Right lobe of liver (tissue), 6 donors: ENCODE measurements at regions not wholly inside any gene's neighbourhood (a gene's known extent, or its start where the extent isn't known, plus 50 kb on each side); places are given as distances from the start of the nearest gene placed in this dataset.

ENCODE experiments used
- ATAC-seq, 4 donors: fragments of 200-7000 bp; cut with Tn5 transposase; one replicate each; pipeline ENCODE4 v1.9.1; 2020; ENCODE audit warnings: mild to moderate bottlenecking in 4 of 4, moderate library complexity in 4 of 4
- DNase-seq, 3 donors: peaks; one replicate each; pipeline ENCODE4 v3.0.0-alpha.2; 2020
- H3K27ac ChIP-seq, 3 donors: fragments of 200-600 bp; one replicate each; pipeline ENCODE4 v1.8.0; 2022
- H3K27me3 ChIP-seq, 2 donors: fragments of 200-600 bp; one replicate each; pipeline ENCODE4 v1.8.0; 2022
- H3K36me3 ChIP-seq, 4 donors: fragments of 200-600 bp; sonication (generic) in 1 of 4; one replicate each; pipeline versions ENCODE4 v1.5.1 to v1.8.0; 2017 to 2022; ENCODE audit warnings: control low read depth in 1 of 4
- H3K4me1 ChIP-seq, 4 donors: fragments of 200-600 bp; sonication (generic) in 1 of 4; one replicate each; pipeline versions ENCODE4 v1.5.1 to v1.8.0; 2017 to 2022; ENCODE audit warnings: control low read depth in 1 of 4
- H3K4me3 ChIP-seq, 3 donors: fragments of 200-600 bp; one replicate each; pipeline ENCODE4 v1.8.0; 2022
- H3K9me3 ChIP-seq, 4 donors: fragments of 200-600 bp; sonication (generic) in 1 of 4; one replicate each; pipeline versions ENCODE4 v1.5.1 to v1.8.0; 2017 to 2022; ENCODE audit warnings: control low read depth in 1 of 4
- POLR2A ChIP-seq: fragments of 450-650 bp; IDR thresholded peaks from one replicate; pipeline ENCODE4 v1.6.1; 2017; ENCODE audit warnings: antibody characterized with exemption, mild to moderate bottlenecking
- WGBS: methylation state at CpG from one replicate; pipeline ENCODE4 v1.1.6; 2018; ENCODE audit warnings: low coverage, low lambda C conversion rate; ENCODE audit not compliant: insufficient coverage; ENCODE audit errors: missing lambda C conversion rate; 5-methylcytosine and 5-hydroxymethylcytosine counted together
- intact Hi-C, 2 donors: fragments of 100-400 bp; cut with DNase I; formaldehyde crosslinking; loops; one replicate each; pipeline versions ENCODE4 v1.11.2 to v1.14.1; 2022
- TF ChIP-seq, protein P1 (sequence below), 4 donors: fragments of 200-600 bp in 3 of 4; fragments of 450-650 bp in 1 of 4; IDR thresholded peaks; one replicate each; pipeline versions ENCODE4 v1.5.1 to v1.8.0; 2016 to 2022; ENCODE audit warnings: antibody characterized with exemption in 4 of 4, mild to moderate bottlenecking in 2 of 4
- donor health status: DM: no; HTN: yes; CAD: no.
- donor health status: DM: no; HTN: no; CAD: no.
- donor health status: DM: no; HTN: no; CAD: no.
- donor health status: DM: no; HTN: yes; CAD: no.
- donor health status: DM: no; HTN: yes; CAD: no.

GRCh38 chr19:31693131-31693932, 344.1 kb upstream of the TSHZ3 start:
- no peak for TF ChIP-seq POLR2A
- TF ChIP-seq, protein P1, sequence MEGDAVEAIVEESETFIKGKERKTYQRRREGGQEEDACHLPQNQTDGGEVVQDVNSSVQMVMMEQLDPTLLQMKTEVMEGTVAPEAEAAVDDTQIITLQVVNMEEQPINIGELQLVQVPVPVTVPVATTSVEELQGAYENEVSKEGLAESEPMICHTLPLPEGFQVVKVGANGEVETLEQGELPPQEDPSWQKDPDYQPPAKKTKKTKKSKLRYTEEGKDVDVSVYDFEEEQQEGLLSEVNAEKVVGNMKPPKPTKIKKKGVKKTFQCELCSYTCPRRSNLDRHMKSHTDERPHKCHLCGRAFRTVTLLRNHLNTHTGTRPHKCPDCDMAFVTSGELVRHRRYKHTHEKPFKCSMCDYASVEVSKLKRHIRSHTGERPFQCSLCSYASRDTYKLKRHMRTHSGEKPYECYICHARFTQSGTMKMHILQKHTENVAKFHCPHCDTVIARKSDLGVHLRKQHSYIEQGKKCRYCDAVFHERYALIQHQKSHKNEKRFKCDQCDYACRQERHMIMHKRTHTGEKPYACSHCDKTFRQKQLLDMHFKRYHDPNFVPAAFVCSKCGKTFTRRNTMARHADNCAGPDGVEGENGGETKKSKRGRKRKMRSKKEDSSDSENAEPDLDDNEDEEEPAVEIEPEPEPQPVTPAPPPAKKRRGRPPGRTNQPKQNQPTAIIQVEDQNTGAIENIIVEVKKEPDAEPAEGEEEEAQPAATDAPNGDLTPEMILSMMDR (IDR thresholded peaks at IDR 0.05): no peak
- ATAC-seq (no peak), DNase-seq (no peak)
- Histone ChIP-seq H3K27ac (no peak overlapping the region), H3K36me3 (no peaks in the 10 kb centered on the region), H3K9me3 (no peaks in the 10 kb centered on the region), H3K4me1 (no peaks in the 10 kb centered on the region), H3K27me3 (no peaks in the 10 kb centered on the region), H3K4me3 (no peak overlapping the region)
- WGBS: 35% methylated on average over 3 of the region's 14 CpGs
- intact Hi-C loops: no loop called here

DNA sequence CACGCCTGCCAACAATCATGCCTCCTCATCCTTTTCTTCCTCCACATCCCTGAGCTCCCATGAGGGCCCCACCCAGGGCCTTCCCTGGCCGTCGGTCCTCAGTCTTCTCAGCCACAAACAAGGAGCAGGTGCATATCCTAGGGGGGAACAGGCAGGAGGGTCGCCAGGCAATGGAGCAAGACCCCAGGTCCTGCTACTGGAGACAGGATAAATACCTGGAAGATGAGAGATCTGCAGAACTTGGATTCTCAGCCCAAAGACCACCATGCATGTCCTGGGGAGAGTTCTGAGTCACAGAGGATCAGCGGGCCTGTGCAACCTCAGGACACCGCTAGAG, 344.7 kb upstream of the TSHZ3 start:
- intact Hi-C loops: no loop called here

GRCh38 chr19:31694761-31695160, 345.5 kb upstream of the TSHZ3 start:
- Histone ChIP-seq H3K27ac (no peak overlapping the region), H3K9me3 (no peaks in the 10 kb centered on the region), H3K4me1 (no peaks in the 10 kb centered on the region), H3K27me3 (no peaks in the 10 kb centered on the region), H3K4me3 (no peak overlapping the region), H3K36me3 (no peaks in the 10 kb centered on the region)
- TF ChIP-seq, protein P1 (IDR thresholded peaks at IDR 0.05): no peak
- no peak for TF ChIP-seq POLR2A
- ATAC-seq (no peak), DNase-seq (no peak)
- WGBS: 54% methylated on average over 2 of the region's 3 CpGs
- intact Hi-C loops: no loop called here

More for the DNA sequence above, 344.7 kb upstream of the TSHZ3 start:
- Histone ChIP-seq H3K36me3 (no peaks in the 10 kb centered on the region), H3K9me3 (no peaks in the 10 kb centered on the region), H3K27me3 (no peaks in the 10 kb centered on the region), H3K4me1 (no peaks in the 10 kb centered on the region), H3K4me3 (no peak overlapping the region), H3K27ac (no peak overlapping the region)
- 55% methylated on average over 4 of the region's 6 CpGs for WGBS
- TF ChIP-seq POLR2A: no peak
- TF ChIP-seq, protein P1 (IDR thresholded peaks at IDR 0.05): no peak
- DNase-seq: no peak
- ATAC-seq: no peak

DNA sequence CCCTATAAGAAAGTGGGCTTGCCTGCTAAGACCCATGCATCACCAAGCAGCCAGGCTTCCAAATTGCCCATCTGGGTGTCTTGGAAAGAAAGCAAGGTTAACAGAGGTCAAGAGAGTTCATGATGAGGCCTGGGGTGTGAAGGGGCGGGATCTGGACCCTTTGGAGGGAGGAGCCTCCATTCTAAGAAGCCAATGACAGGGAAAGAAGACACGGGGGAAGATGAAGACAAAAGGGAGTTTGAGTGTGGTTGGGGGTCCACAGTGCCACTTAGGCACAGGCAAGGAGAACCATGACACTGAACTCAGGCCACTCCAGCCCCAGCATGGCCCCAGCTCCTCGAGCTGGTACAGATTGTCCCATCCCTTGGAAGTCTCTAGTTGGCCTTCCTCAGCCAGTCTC, 350.2 kb upstream of the TSHZ3 start:
- Histone ChIP-seq H3K27ac (no peak overlapping the region), H3K36me3 (no peaks in the 10 kb centered on the region), H3K9me3 (no peaks in the 10 kb centered on the region), H3K4me3 (no peak overlapping the region), H3K4me1 (no peaks in the 10 kb centered on the region), H3K27me3 (no peaks in the 10 kb centered on the region)
- DNase-seq (no peak), ATAC-seq (no peak)
- no peak for TF ChIP-seq POLR2A
- TF ChIP-seq, protein P1 (IDR thresholded peaks at IDR 0.05): no peak
- intact Hi-C loops: no loop called here
- WGBS: 38% methylated on average over 3 of the region's 3 CpGs
